T-helper 2 cell (primary cell): ENCODE measurements at regions not wholly inside any gene's neighbourhood (a gene's known extent, or its start where the extent isn't known, plus 50 kb on each side); places are given as distances from the start of the nearest gene placed in this dataset.
A peak's percentile ranks its signal among the peaks of the same experiment; 100 is the strongest.

Experiments
- DNase-seq, 5 experiments: peaks; one replicate each; pipeline versions ENCODE4 v3.0.0 to v3.0.0-alpha.2; 2012 to 2022

GRCh38 chrX:103158317-103158621 is 56.6 kb upstream of the BEX4 start:
- DNase-seq = no peak

- DNase-seq = peak in 1 of 5 experiments; percentile 4
These were observed 57.2 kb upstream of the BEX4 start for GRCh38 chrX:103157496-103158316.

GRCh38 chrX:103155201-103155600 is 59.7 kb upstream of the BEX4 start:
- DNase-seq = no peak

GRCh38 chrX:103153661-103154060 is 60.7 kb upstream of the NXF3 start:
- no peak for DNase-seq

GRCh38 chrX:103151799-103152198 is 58.9 kb upstream of the NXF3 start:
- no peak for DNase-seq

GRCh38 chrX:103149652-103150051 is 56.7 kb upstream of the NXF3 start:
- DNase-seq = no peak

GRCh38 chrX:103148075-103148474 is 55.1 kb upstream of the NXF3 start:
- no peak for DNase-seq
